ENCODE measurements at regions not wholly inside any gene's neighbourhood (a gene's known extent, or its start where the extent isn't known, plus 50 kb on each side); places are given as distances from the start of the nearest gene placed in this dataset.

- TF ChIP-seq CTCF (IDR thresholded peaks at IDR 0.05 in 4 of 5, conservative IDR thresholded peaks at IDR 0.05 in 1 of 5) (no peak), POLR2A (IDR thresholded peaks at IDR 0.05) (no peak)
Observed at GRCh38 chr22:27152033-27152432, 494.6 kb downstream of the MIAT start.

All from gastrocnemius medialis (tissue), 4 donors.